Muscle of leg (tissue), 3 donors: ENCODE measurements at regions not wholly inside any gene's neighbourhood (a gene's known extent, or its start where the extent isn't known, plus 50 kb on each side); places are given as distances from the start of the nearest gene placed in this dataset.

Experiments
- DNase-seq: peaks from one replicate; pipeline ENCODE4 v3.0.0; 2013
- H3K27ac ChIP-seq: one replicate; pipeline ENCODE4 v1.5.1; 2013; ENCODE audit warnings: mild to moderate bottlenecking, low read length, control low read depth
- H3K27me3 ChIP-seq: one replicate; pipeline ENCODE4 v1.6.1; 2013; ENCODE audit warnings: low read length; ENCODE audit not compliant: control insufficient read depth, insufficient read depth
- H3K36me3 ChIP-seq: one replicate; pipeline ENCODE4 v1.6.1; 2013; ENCODE audit warnings: low read length; ENCODE audit not compliant: control insufficient read depth, insufficient read depth
- H3K4me1 ChIP-seq: one replicate; pipeline ENCODE4 v1.6.1; 2013; ENCODE audit warnings: low read length; ENCODE audit not compliant: control insufficient read depth, insufficient read depth
- H3K4me3 ChIP-seq: one replicate; pipeline ENCODE4 v1.5.1; 2013; ENCODE audit warnings: low read length, control low read depth
- H3K9me3 ChIP-seq: replicated peaks from 2 replicates; pipeline ENCODE4 v1.6.1; 2013; ENCODE audit warnings: low read depth, low read length; ENCODE audit not compliant: control insufficient read depth
- WGBS: methylation state at CpG from one replicate; pipeline ENCODE4 v1.1.5; 2013; ENCODE audit warnings: missing lambda C conversion rate; ENCODE audit not compliant: insufficient coverage; 5-methylcytosine and 5-hydroxymethylcytosine counted together

DNA sequence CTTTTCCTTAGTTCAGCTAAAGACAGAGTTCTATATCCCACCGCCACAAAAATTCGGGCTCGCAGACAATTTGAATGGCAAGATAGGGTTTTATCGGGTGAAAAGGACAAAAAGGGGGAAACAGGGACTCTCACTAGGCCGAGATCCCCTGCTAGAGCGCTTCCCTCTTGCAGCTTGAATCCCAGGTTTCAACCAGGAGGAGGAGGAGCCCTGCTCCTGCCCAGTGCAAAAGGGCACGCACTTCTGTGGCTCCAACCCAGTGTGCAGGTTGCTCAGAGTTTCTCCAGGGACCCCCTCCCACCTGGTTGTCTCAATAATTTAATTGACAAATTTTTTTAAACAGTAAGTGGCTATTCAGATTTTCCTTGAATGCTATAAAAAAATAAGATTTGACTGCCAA is 152.6 kb upstream of the LUZP2 start:
- Histone ChIP-seq H3K36me3 (no peaks in the 10 kb centered on the region), H3K27me3 (no peaks in the 10 kb centered on the region), H3K4me3 (no peak overlapping the region), H3K4me1 (no peaks in the 10 kb centered on the region), H3K9me3 (no peaks in the 10 kb centered on the region), H3K27ac (no peak overlapping the region)
- 52% methylated on average over 3 of the region's 7 CpGs for WGBS
- DNase-seq: no peak

DNA sequence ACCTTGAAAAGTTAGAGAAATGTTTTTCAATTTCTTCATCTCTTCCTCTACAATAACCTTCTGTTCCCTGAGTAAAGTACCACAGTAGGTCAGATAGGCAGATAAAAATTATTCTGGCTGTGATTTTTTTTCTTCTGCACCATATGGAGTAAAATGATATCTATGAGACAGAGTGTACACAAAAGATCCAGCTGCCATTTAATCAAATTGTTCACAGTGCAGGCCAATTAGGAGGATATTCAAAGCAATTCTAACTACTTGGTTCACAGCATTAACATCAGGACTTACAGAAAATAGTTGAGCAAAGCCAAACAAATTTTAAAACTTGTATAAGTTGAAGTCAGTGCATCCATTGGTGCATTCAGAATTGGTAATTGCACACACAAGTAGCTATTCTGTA is 147.9 kb upstream of the LUZP2 start:
- no peaks in the 10 kb centered on the region for H3K9me3 ChIP-seq
- H3K36me3 ChIP-seq: no peaks in the 10 kb centered on the region
- no peak overlapping the region for H3K27ac ChIP-seq
- no peaks in the 10 kb centered on the region for H3K27me3 ChIP-seq
- H3K4me3 ChIP-seq: no peak overlapping the region
- peak; percentile 34 for DNase-seq
- no peaks in the 10 kb centered on the region for H3K4me1 ChIP-seq

DNA sequence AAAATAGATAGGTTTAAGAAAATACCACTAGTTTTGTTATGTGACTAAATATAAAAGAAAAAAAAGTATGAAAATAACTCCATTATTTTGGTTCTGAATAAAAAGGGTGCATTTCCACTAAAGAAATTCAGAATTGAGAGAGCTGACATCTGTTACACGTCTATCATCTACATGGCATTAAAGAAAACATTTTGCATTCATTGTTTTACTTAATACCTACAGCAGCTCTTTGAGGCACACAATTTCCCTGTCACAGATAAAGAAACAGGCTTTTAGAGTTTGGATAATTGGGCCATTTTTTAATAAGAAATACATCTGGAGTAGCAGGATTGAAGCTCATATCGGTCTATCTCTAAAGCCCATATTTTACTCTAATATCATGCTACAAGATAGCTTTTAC is 145.7 kb upstream of the LUZP2 start:
- Histone ChIP-seq H3K36me3 (no peaks in the 10 kb centered on the region), H3K9me3 (no peaks in the 10 kb centered on the region), H3K27ac (no peak overlapping the region), H3K4me1 (no peaks in the 10 kb centered on the region), H3K27me3 (no peaks in the 10 kb centered on the region), H3K4me3 (no peak overlapping the region)
- no peak for DNase-seq
- WGBS: no CpG with 5 or more reads among the region's 2 CpGs

DNA sequence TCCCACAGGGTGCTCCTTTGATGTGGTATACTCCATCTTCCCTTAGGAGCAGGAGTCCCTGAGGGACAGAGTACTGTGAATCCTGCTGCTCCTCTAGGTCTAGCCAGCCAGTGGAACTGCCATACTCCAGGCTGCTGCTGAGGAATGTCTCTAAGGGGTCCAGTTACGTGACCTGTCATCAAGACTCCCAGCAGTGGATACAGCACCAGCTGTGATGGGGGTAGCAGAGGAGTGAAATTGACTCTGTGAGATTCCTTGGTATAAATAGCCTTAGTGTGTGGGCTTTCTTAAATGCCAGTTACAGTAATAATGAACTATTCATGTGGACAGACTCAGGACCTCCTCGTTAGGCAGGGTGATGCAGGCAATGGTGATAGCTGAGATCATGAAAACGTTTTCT is 140.4 kb upstream of the LUZP2 start:
- Histone ChIP-seq H3K4me1 (peaks cover 6% of the 10 kb centered on the region), H3K27ac (no peak overlapping the region), H3K36me3 (no peaks in the 10 kb centered on the region), H3K4me3 (no peak overlapping the region), H3K9me3 (no peaks in the 10 kb centered on the region), H3K27me3 (no peaks in the 10 kb centered on the region)
- peak; percentile 74 for DNase-seq
- WGBS: 60% methylated on average over 3 of the region's 3 CpGs

DNA sequence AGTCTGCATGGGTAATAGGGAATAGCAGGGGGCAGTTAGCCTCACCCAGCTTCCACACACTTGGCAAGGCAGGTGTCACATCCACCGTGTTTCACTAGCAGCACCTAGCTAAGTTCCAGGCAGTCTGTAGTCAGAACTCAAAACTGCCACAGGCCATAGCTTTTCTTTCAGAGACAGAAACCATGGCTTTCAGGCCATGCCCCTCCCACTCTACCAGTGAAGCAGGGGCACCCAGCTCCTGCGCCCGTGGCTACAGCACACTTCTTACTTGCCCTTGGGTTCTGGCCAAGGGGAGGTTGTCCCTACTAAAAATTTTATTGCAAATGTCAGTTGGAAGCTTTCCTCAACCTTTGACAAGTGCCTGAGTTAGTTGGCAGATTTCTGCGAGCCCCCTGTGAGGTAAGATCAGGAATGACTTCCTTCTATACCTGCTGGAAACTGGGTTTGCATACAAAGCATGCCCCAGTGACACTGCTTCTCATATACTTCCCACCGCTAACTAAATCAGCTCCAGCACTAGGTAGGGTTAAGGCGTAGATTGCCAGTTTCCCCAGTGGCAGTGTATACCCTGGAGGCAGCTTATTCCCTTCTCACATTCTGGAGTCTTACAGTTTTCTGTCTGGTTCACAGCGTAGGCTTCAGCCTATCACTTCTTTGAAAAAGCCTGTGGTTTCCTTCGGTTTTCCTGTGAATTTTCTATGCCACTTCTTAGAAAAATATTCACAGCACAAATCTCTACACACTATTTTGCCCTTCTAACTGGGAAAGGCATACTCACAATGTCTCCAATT is 139.0 kb upstream of the LUZP2 start:
- WGBS: 57% methylated on average over 5 of the region's 8 CpGs

DNA sequence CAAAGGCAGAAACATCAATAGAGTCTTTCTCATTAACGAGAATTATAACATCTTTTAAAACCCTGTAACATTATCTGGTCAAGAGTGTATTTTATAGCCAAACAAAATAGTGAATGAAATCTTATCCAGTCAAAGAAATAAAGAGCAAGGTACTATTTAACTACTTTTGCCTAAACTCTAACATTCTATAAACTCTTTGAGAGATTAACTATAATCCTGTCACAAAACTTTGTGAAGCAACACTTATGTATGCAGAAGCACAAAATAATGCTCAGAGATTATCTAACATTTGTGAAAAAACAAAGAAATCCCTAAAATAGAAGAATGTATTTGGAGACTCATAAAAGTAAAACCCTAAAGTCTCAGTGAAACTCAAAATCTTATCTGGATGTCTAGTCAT is 124.4 kb upstream of the LUZP2 start:
- no peak overlapping the region for H3K27ac ChIP-seq

More for the DNA sequence above, 139.0 kb upstream of the LUZP2 start:
- Histone ChIP-seq H3K9me3 (no peaks in the 10 kb centered on the region), H3K27ac (no peak overlapping the region), H3K27me3 (no peaks in the 10 kb centered on the region), H3K36me3 (no peaks in the 10 kb centered on the region), H3K4me1 (peaks cover 6% of the 10 kb centered on the region), H3K4me3 (no peak overlapping the region)
- DNase-seq: no peak

DNA sequence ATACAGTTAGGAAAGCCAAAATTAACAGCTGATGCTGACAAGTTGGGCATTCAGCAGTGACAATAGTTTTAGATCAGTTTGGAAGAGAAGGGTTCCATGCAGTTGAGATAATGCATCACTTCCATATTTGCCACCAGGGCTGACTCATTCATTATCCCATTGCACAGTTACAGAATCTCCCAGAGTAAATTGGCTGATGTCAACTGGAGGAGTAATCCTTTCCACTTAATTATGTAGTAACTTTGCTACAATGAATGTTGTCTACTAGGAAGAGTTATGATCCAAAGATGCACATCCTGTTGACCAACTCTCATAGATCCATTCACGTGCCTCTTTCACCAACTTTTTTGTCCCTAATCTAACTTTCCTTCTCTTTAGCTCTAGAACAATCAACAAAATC is 123.3 kb upstream of the LUZP2 start:
- no peak overlapping the region for H3K4me3 ChIP-seq
- WGBS: no CpG with 5 or more reads among the region's 1 CpG
- H3K27ac ChIP-seq: no peak overlapping the region
- H3K9me3 ChIP-seq: no peaks in the 10 kb centered on the region
- no peaks in the 10 kb centered on the region for H3K27me3 ChIP-seq
- no peak for DNase-seq
- no peaks in the 10 kb centered on the region for H3K36me3 ChIP-seq
- no peaks in the 10 kb centered on the region for H3K4me1 ChIP-seq

More for the DNA sequence above, 124.4 kb upstream of the LUZP2 start:
- DNase-seq: no peak
- WGBS: no CpG with 5 or more reads among the region's 1 CpG
- Histone ChIP-seq H3K36me3 (no peaks in the 10 kb centered on the region), H3K4me3 (no peak overlapping the region), H3K9me3 (no peaks in the 10 kb centered on the region), H3K4me1 (no peaks in the 10 kb centered on the region), H3K27me3 (no peaks in the 10 kb centered on the region)

DNA sequence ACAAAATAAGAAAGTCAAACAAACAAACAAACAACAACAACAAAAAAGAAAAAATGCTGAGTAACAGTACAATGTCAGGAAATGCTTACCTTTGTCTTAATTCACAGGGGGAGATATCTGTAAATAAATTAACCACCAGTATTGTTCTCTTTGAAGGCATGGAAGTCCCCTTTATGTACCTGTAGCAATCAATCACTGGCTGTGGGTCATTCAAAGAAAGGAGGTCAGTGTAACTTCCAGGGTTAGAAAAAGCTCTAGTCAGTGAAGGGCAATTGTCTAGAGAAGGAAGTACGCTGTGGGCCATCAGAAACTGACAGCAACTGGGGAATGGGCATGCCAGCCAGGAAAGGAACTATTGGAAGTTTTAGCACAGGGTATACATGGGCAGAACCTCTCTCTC is 121.5 kb upstream of the LUZP2 start:
- Histone ChIP-seq H3K36me3 (no peaks in the 10 kb centered on the region), H3K4me1 (no peaks in the 10 kb centered on the region), H3K4me3 (no peak overlapping the region), H3K27me3 (no peaks in the 10 kb centered on the region), H3K27ac (no peak overlapping the region), H3K9me3 (no peaks in the 10 kb centered on the region)
- no CpG with 5 or more reads among the region's 1 CpG for WGBS
- DNase-seq: no peak

DNA sequence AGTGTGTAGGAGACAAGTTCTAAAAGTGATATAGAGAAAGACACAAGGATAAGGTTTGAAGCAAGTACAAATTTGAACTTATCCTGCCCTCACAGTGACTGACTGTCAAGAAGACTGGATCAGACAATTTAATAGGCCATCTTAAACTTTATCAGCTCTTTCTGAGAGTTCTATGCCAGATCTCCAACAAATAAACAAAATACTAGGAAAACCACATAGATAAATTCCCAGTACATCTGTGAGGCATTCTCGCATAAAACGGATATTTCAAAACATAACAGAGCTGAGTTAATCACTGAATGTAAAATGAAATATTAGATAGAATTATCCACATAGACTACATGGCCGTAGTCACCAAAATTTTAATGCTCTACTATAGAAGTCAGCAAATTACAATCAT is 120.9 kb upstream of the LUZP2 start:
- Histone ChIP-seq H3K9me3 (no peaks in the 10 kb centered on the region), H3K4me3 (no peak overlapping the region), H3K27me3 (no peaks in the 10 kb centered on the region), H3K27ac (no peak overlapping the region), H3K36me3 (no peaks in the 10 kb centered on the region), H3K4me1 (no peaks in the 10 kb centered on the region)
- WGBS: no CpG with 5 or more reads among the region's 3 CpGs
- DNase-seq: no peak

DNA sequence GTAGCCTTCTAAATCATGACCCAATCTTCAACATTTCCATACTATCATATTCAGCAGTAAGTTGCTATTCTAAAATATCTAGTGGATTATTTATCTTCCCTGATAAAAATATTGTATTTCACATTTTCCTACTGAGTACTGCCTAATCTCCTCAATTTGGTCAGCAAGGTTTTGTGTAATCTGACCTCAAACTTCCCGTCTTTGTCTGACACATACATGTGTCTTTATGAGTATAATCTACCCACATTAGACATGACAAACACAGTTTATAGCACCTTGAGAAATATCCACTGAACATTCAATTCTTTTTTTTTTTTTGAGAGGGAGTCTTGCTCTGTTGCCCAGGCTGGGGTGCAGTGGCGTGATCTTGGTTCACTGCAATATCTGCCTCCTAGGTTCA is 113.7 kb upstream of the LUZP2 start:
- DNase-seq: no peak
- Histone ChIP-seq H3K4me3 (no peak overlapping the region), H3K27me3 (no peaks in the 10 kb centered on the region), H3K4me1 (no peaks in the 10 kb centered on the region), H3K9me3 (no peaks in the 10 kb centered on the region), H3K36me3 (no peaks in the 10 kb centered on the region), H3K27ac (no peak overlapping the region)
- WGBS: 88% methylated on average over 1 of the region's 2 CpGs

DNA sequence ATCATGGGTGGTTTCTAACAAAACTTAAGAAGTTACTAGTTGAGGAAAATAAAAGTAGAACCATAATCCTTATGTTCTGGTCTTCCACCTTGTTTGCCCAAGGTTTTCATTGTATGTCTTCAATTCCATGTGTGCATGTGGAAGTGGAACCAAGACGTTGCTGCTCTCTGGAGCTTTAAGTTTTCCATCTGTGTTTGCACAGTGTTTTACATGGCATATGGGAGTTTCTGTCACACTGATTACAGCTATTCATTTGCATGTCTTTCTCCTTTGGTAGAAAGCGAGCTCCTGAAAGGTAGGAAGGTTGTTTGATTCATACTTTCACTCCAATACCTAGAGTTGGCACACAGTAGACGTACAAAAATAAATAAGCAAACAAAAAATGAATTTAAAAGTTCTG is 112.6 kb upstream of the LUZP2 start:
- no peak for DNase-seq
- H3K4me3 ChIP-seq: no peak overlapping the region
- H3K36me3 ChIP-seq: no peaks in the 10 kb centered on the region
- no peaks in the 10 kb centered on the region for H3K9me3 ChIP-seq
- WGBS: no CpG with 5 or more reads among the region's 3 CpGs
- H3K27ac ChIP-seq: no peak overlapping the region
- H3K27me3 ChIP-seq: no peaks in the 10 kb centered on the region
- no peaks in the 10 kb centered on the region for H3K4me1 ChIP-seq
